GM12878 (cell line): ENCODE measurements at regions not wholly inside any gene's neighbourhood (a gene's known extent, or its start where the extent isn't known, plus 50 kb on each side); places are given as distances from the start of the nearest gene placed in this dataset.

Experiments
- ATAC-seq: fragments of 200-7000 bp; cut with Tn5 transposase; 3 replicates; pipeline ENCODE4 v1.9.1; 2020; ENCODE audit warnings: mild to moderate bottlenecking, moderate library complexity
- BruUV-seq: library from RNA; stranded (reverse); fragments of 400-500 nt; replicated peaks from 2 replicates; lab custom pipeline; 2021; lab: Mats Ljungman, UMichigan
- CTCF ChIA-PET: fragments of 300-600 bp; sonication (Branson Sonifier 250); formaldehyde crosslinking; extraction: SDS; loops from one replicate; lab custom pipeline; 2021; ENCODE audit warnings: inconsistent platforms; lab: Yijun Ruan, JAX
- POLR2A ChIA-PET: fragments of 350-600 bp; formaldehyde crosslinking; extraction: SDS; loops from one replicate; lab custom pipeline; 2021; ENCODE audit warnings: inconsistent platforms; lab: Charles Lee
- RAD21 ChIA-PET: fragments of 300-600 bp; sonication (Branson Sonifier 250); formaldehyde crosslinking; loops from one replicate; lab custom pipeline; 2023; ENCODE audit warnings: antibody characterized with exemption; ENCODE audit not compliant: unreplicated experiment; lab: Charles Lee
- SMC1A ChIA-PET: fragments of 300-600 bp; sonication (Branson Sonifier 250); formaldehyde crosslinking; loops from one replicate; lab custom pipeline; 2023; ENCODE audit not compliant: unreplicated experiment, uncharacterized antibody; lab: Charles Lee
- DNase-seq: peaks from one replicate; pipeline ENCODE4 v3.0.0-alpha.2; 2011; ENCODE audit warnings: low read depth, low spot score
- FAIRE-seq: peaks from 3 replicates; lab custom pipeline; 2011; peaks lifted over from hg19 to GRCh38; lab: Jason Lieb, UNC
- H2AFZ ChIP-seq: 2 replicates; pipeline ENCODE4 v1.6.0; 2011; ENCODE audit warnings: low read depth, low read length, control low read depth; ENCODE audit not compliant: control insufficient read depth
- H3K27ac ChIP-seq: 2 replicates; pipeline ENCODE4 v1.5.1; 2011; ENCODE audit warnings: control low read depth; ENCODE audit not compliant: control insufficient read depth, insufficient read depth
- H3K27me3 ChIP-seq, 2 experiments: replicated peaks in 1 of 2; 2 replicates each; pipeline versions ENCODE4 v1.6.0 to v1.6.1; 2011; ENCODE audit warnings: low read length in 1 of 2; ENCODE audit not compliant: control insufficient read depth in 2 of 2, insufficient read depth in 2 of 2
- H3K36me3 ChIP-seq, 2 experiments: 2 replicates each; pipeline ENCODE4 v1.5.1; 2011; ENCODE audit warnings: low read length in 1 of 2; ENCODE audit not compliant: control insufficient read depth in 2 of 2, insufficient read depth in 2 of 2
- H3K4me1 ChIP-seq: 2 replicates; pipeline ENCODE4 v1.6.1; 2011; ENCODE audit warnings: mild to moderate bottlenecking, low read length, moderate library complexity, mixed read lengths; ENCODE audit not compliant: control insufficient read depth, insufficient read depth
- H3K4me2 ChIP-seq: 2 replicates; pipeline ENCODE4 v1.6.0; 2011; ENCODE audit warnings: control low read depth; ENCODE audit not compliant: control insufficient read depth, insufficient read depth
- H3K4me3 ChIP-seq: fragments of 200-600 bp; sonication (generic); 2 replicates; pipeline ENCODE4 v1.5.1; 2016
- H3K79me2 ChIP-seq: 2 replicates; pipeline ENCODE4 v1.6.0; 2011; ENCODE audit warnings: low read length; ENCODE audit not compliant: control insufficient read depth, insufficient read depth
- H3K9ac ChIP-seq: 2 replicates; pipeline ENCODE4 v1.8.0; 2011; ENCODE audit warnings: low read length, control low read depth, mixed read lengths; ENCODE audit not compliant: control insufficient read depth, insufficient read depth
- H3K9me3 ChIP-seq: replicated peaks from 3 replicates; pipeline ENCODE4 v1.5.1; 2011; ENCODE audit warnings: mild to moderate bottlenecking, low read length; ENCODE audit not compliant: control insufficient read depth, insufficient read depth
- H4K20me1 ChIP-seq: 2 replicates; pipeline ENCODE4 v1.6.0; 2011; ENCODE audit not compliant: control insufficient read depth, insufficient read depth
- SMAD5 ChIP-seq: IDR thresholded peaks from 2 replicates; pipeline ENCODE4 v1.6.1; 2016; ENCODE audit warnings: antibody characterized with exemption, low read depth
- ZNF622 ChIP-seq: fragments of 450-650 bp; IDR thresholded peaks from 2 replicates; pipeline ENCODE4 v1.6.1; 2017; ENCODE audit warnings: mild to moderate bottlenecking, inconsistent platforms
- WGBS: methylation state at CpG from one replicate; pipeline ENCODE4 v1.1.6; 2016; ENCODE audit warnings: low lambda C conversion rate; ENCODE audit not compliant: insufficient replicate concordance, insufficient coverage; ENCODE audit errors: missing lambda C conversion rate; 5-methylcytosine and 5-hydroxymethylcytosine counted together
- in situ Hi-C: fragments of 300-500 bp; cut with MboI; formaldehyde crosslinking; loops from 9 replicates; pipeline ENCODE4 v1.14.3; 2018; ENCODE audit warnings: mixed read lengths
- intact Hi-C: fragments of 100-400 bp; cut with micrococcal nuclease; formaldehyde crosslinking; loops from one replicate; pipeline ENCODE4 v1.14.2; 2022; ENCODE audit not compliant: unreplicated experiment

DNA sequence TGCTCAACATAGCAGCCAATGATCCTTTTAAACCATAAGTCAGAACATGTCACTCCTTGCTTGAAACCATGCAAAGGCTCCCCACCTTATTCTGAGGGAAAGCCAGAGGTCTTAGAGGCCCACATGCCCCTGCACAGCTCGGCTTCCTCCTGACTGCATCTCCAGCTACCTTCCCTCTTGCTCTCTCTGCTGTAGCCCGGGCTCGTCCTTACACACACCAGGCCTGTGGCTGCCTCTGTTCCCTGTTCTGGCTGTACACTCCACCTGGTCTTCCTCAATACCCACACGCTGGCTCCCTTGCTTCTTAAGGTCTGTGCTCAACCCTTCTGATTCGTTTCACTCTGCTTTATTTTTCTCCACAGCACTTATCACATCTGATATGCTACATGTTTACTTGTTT, 116.2 kb downstream of the TNFAIP3 start:
- ChIA-PET POLR2A (no interaction called here), SMC1A (no interaction called here), CTCF (interaction anchor here (9.1 to 9.5 kb wide), 2 partner anchors 21 to 35 kb away, joined by 160 to 161 read pairs; no protein-coding TSS in a partner anchor), RAD21 (no interaction called here)
- intact Hi-C loops (no loop called here), in situ Hi-C loops (no loop called here)
- FAIRE-seq (no peak), ATAC-seq (no peak), DNase-seq (no peak)
- no peak overlapping the region for H3K4me3 ChIP-seq
- no peak for TF ChIP-seq ZNF622
- no peaks in the 10 kb centered on the region; the same call in 2 of the 3 replicates for H3K9me3 ChIP-seq
- H3K4me1 ChIP-seq, result peaks cover 11% of the 10 kb centered on the region
- WGBS, result 51% methylated on average over 5 of the region's 5 CpGs
- no peak overlapping the region for H3K27ac ChIP-seq
- no peak overlapping the region for H2AFZ ChIP-seq
- BruUV-seq, result no TSS peak
- no peaks in the 10 kb centered on the region for H3K79me2 ChIP-seq
- no peak overlapping the region for H3K9ac ChIP-seq
- no peaks in the 10 kb centered on the region for H3K36me3 ChIP-seq
- H4K20me1 ChIP-seq, result no peaks in the 10 kb centered on the region
- H3K27me3 ChIP-seq, result no peaks in the 10 kb centered on the region
- H3K4me2 ChIP-seq, result no peak overlapping the region

DNA sequence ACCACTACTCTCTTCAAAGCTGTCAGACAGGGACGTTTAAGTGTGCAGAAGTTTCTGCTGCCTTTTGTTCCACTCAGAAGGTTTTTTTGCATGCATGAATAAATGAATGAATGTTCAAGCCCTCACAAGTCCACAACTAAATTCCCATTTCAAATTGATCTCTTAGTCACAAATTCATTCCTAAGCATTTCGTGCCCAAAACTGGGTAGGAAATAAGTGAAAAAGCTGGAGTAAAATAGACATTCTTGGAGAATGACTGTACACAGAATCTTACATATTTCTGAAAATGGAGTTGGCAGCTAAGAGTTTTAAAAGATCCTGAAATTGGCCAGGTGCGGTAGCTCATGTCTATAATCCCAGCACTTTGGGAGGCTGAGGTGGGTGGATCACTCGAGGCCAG, 117.6 kb downstream of the PERP start:
- Histone ChIP-seq H3K27ac (no peak overlapping the region), H3K36me3 (no peaks in the 10 kb centered on the region), H3K9me3 (no peaks in the 10 kb centered on the region), H3K4me3 (no peak overlapping the region), H2AFZ (no peak overlapping the region), H3K9ac (no peak overlapping the region), H4K20me1 (no peaks in the 10 kb centered on the region), H3K4me2 (no peak overlapping the region), H3K4me1 (no peaks in the 10 kb centered on the region), H3K27me3 (no peaks in the 10 kb centered on the region), H3K79me2 (no peaks in the 10 kb centered on the region)
- FAIRE-seq (no peak), DNase-seq (no peak), ATAC-seq (no peak)
- POLR2A ChIA-PET, result no interaction called here
- no peak for TF ChIP-seq SMAD5
- RAD21 ChIA-PET, result interaction anchor here (1.3 kb wide), 1 partner anchor 14 kb away, joined by 5 read pairs; no protein-coding TSS in a partner anchor
- WGBS, result 25% methylated on average over 4 of the region's 4 CpGs
- no TSS peak for BruUV-seq
- CTCF ChIA-PET, result interaction anchor here (0.9 to 4.3 kb wide), 8 partner anchors 9 to 639 kb away, joined by 3 to 31 read pairs (median 6); no protein-coding TSS in a partner anchor
- intact Hi-C loops, result no loop called here
- in situ Hi-C loops, result no loop called here
- SMC1A ChIA-PET, result interaction anchor here (0.9 to 2.8 kb wide), 6 partner anchors 12 to 273 kb away, joined by 3 to 14 read pairs (median 3); no protein-coding TSS in a partner anchor
